ENCODE measurements at regions not wholly inside any gene's neighbourhood (a gene's known extent, or its start where the extent isn't known, plus 50 kb on each side); places are given as distances from the start of the nearest gene placed in this dataset.

DNA sequence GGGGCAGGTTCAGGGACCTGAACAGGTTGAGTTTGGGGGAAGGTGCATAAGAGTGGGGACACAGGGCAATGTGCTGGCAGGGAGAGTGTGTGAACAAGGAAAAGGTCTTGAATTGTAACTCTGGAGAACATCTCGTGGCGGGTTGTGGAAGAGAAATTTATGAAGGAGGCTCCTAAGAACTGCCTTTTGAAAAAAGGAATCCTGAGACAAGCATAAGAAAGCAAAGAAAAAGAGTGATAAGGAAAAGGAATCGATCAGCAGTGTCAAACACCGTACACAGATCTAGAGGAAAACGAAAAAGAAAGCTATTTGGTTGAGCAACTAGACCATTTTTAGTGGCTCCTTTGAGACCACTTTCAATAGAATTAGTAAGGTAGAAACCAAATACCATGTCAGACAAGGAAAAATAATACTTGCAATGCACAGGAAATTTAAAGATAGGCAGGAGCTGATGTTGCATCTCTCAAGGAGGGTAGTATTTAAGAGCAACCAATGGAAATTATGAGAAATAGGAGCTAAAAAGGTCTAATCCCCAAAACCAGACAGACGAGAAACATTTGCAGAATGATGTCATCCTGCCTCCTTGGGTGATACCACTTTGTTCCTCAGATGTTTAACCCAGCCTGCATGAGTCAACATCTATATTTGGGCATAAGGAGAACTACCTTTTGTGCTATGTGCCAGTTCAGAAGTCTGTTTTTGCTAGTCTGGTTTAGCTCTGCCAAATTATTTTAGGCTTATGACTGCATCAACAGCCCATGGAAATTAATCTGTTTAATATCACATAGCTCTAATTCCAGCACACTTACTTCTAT lies 64.5 kb upstream of the STK38L start:
- peak; percentile 82 for DNase-seq (ENCODE audit: low spot score)

DNA sequence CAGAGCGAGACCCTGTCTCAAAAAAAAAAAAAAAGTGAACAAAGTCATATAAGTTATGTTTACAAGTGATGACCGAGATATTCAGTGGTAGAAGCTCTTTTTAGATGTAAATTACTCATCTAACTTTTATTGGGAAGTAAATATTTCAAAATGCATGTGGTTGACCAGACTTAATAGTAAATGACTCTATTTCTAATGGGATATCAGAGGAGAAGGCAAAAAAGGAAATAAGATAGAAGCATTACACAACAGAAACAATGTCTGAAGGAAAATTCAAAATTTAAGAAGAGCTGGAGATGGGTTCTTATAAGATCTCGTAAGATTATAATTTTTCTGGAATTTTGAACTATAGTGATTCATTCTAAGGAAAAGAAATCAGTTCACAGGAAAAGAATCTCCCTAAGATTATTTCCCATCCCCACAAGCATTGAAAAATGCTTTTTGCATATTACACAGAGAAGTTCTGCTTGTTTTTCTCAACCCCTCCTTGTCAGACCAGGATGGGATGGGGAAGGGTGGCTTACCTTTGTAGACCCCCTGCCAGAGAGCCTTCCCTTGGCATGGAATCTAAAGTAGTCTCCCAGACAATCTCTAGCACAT lies 63.1 kb upstream of the STK38L start:
- DNase-seq (ENCODE audit: low spot score) = no peak

DNA sequence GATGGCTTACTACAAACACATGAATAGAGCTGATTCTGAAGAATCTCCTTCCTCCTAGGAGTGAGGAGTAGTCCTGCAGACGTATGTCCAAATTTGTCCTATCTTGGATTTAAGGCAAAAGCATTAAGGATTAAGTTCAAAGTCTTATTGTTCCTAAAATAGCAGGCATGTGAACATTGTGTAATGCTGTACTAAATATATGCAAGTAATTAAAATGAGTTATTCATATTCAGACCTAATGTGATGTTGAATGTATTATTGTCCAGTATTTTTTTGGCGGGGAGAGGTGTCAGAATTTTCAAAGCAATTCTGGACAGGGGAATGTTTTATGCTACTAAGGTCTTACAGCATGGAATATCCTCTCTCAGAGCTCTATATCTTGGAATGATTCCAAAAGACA lies 60.7 kb upstream of the STK38L start:
- no peak for DNase-seq (ENCODE audit: low spot score)

DNA sequence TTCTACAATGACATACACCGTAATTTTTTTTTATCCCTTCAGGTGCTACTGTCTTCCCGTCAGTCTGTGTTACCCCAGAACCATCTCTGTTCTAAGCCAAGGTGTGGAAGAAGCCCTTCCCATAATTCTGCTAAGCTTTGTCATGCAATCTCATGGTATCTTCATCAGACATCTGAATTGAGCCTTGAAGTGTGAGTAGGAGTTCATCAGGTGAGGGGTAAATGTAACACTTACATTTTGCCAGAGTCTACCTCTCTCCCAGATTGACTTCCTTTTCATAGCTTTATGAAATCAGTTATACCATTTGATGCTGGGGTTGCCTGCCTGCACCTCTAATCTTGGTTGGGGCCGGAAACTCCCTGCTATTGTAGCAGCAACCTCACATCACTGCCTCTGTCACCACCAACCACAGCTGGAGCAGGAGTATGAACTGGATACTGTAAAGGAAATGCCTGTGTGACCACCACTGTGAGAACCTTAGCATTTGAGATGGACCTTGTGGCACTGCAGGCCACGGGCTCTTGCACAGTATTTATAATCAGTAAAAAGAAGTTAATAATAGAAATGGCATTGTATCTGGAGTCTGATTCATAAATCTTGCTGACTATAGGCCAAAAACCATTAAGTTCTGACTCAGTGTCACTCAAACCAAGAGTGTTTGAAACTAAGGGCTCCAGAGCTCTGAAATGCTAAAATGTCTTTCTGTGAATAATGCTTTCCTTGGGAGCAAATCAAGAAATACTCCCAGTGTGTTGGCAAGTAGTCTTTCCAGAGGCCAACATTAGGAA lies 58.7 kb upstream of the STK38L start:
- peak; percentile 66 for DNase-seq (ENCODE audit: low spot score)

DNA sequence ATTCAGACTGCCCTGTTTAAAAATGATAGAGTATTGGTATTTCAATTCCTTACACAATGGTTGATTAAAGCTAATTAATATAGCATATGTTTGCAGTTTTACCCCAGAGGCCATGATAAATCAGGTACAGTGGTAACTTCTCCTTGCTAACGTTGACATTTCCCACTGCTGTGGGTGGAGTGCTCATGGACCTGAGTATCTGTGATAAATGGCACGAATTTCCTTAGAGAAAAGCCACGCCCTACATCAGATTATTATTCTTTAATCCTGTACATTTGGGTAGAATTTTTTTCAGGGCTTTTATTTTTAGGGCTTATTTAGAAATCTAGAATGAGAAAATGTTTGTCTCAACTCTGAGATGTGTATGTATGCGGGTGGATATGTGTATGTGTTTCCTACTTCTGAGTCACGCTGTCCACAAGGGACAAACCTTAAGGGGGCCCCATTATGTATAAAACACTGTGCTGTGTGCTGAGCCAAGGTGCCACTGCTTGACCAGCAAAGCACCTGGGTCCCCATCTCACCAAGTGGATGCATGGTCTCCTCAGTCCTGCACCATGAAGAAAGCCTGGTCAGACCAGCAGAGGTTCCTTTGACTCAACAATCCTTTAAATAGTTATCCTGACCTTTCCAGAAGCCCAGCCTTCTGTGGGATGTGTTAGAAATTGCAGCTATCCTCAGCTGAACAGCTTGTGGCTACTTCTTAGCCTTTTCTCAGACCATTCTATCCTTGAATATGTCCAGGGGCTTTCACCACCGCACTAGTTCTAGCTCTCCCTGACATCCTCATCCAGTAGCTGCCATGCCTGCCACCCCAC lies 57.9 kb upstream of the STK38L start:
- DNase-seq (ENCODE audit: low spot score) = no peak

DNA sequence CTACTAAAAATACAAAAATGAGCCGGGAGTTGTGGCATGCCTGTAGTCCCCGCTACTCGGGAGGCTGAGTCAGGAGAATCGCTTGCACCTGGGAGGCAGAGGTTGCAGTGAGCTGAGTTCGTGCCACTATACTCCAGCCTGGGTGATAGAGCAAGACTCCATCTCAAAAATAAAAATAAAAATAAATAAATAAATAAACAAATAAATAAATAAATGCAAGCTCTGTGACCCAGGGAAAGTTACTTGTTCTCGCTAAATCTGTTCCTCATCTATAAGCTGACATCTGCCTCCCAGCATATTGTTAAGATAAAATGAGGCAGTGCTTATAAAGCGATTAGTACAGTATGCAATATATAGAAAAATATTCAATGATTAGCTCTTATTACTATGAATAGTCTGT lies 56.4 kb upstream of the STK38L start:
- DNase-seq (ENCODE audit: low spot score) = no peak

DNA sequence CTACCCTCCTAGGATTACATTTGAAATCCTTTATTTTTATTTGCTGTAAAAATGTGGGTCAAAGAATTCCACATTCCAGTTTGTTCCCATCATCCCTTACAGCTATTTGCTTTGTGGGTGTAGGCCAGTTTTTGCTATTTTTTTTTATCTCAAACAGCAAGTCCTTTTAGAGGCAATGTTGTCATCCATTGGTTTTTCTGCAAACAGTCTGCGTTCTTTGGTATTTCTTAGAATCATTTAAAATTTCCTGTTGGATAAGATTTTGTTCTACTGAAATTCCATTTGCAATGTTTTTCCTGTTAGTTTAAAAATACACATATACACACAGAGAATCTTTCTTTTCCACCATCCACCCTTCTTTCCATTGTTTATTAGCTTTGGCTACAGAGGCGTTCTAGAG lies 53.3 kb upstream of the STK38L start:
- no peak for DNase-seq (ENCODE audit: low spot score)

DNA sequence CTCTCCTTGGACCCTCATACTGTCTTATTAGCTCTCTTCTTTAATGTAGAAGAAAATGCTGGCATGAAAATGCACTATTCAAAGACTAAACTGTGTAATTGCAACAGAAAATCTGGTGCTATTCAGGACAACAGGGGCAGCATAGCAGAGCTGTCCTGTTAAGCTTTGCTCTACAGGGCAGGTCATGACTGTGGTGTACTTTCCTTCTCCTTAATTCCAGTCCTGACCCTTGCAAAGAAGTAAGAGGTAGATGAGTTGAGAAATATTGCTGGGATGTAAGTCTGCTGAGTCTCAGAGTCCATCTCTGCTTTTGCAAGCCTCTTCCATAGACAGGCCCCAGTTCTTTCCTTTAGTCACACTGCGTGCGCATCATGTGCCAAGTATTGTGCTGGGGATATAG lies 52.6 kb upstream of the STK38L start:
- no peak for DNase-seq (ENCODE audit: low spot score)

DNA sequence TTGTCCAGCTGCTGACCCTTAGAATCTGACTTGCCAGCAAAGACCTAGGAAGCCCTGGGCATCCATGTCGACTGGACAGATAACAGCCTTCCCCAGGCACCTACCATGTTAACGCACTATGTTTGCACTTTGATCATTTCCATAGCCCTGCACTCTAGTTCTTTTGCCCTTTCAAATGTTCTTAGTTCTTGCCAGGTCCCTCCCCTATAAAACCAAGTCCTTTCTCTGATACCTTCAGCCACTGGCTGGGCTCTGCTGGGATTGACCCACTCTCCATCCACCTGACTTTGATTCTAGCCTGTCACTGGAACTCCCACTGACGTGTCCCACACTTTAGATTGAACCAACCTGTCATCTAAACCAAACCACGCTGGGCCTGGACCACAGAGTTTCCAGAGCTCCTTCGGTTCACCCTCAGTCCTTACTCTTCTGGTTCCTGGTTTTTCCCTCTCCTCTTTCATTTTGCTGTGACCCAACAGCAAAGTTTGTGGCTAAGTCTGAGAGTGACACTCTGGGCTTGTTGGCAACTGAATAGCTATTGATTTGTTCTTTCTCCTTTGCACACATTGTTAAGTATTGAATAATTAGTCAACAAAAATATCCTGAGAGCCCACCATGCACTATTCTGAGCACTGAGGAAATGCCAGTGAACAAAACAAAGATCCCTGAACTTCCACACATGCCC lies 51.8 kb upstream of the STK38L start:
- DNase-seq (ENCODE audit: low spot score) = no peak

DNA sequence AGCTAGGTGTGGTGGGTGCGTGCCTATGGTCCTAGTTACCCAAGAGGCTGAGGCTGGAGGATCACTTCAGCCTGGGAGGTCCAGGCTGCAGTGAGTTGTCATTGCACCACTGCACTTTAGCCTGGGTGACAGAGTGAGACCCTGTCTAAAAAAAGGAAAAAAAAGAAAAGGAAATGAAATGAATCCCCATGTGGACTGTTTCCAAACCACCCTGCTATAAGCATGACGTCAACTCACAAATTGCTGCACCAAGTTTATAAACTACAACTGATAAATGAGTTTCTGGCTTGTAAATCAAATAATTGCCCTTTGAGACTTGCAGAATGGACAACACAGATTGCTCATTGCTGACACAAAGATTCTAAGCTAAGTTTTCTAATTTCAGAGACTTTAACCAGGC lies 51.0 kb upstream of the STK38L start:
- DNase-seq (ENCODE audit: low spot score) = no peak

DNA sequence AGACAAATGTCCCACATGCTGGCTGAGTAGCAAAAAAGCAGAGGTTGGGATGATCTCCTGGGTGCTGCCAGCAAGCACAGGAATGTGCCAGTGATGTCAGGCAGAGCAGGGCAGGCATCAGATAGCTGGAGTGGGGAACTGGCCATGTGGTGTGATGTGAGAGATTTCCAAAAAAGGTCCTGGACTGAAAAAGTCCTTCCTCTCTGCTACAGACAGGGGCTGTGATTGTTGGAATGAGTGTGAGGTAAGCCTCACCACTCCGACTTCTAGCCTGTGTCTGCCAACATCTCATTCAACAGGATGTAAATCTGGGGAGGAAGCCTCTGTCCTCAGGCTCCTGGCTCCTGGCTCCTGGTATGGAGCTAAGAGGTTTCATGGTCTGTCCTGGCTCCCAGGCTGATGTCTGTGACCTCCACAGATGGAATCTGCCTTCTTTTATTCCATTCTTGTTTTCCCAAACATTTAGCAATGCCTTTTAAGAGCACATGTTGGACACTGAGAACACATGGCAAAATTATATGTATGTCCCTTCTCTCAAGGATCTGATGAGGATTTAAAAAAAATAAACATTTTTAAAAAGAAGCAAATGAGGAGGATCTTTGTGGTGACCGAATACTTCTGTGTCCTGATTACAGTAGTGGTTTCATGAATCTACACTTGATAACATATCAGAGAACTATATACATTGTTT lies 50.1 kb upstream of the STK38L start:
- DNase-seq (ENCODE audit: low spot score) = no peak
